HCT116 (cell line): ENCODE measurements at regions not wholly inside any gene's neighbourhood (a gene's known extent, or its start where the extent isn't known, plus 50 kb on each side); places are given as distances from the start of the nearest gene placed in this dataset.

ENCODE experiments used
- CEBPB ChIP-seq: IDR thresholded peaks from 2 replicates; pipeline ENCODE4 v1.6.1; 2012; ENCODE audit warnings: low read depth
- ELF1 ChIP-seq: IDR thresholded peaks from 2 replicates; pipeline ENCODE4 v1.6.1; 2012; ENCODE audit warnings: low read depth, borderline replicate concordance
- EZH2 ChIP-seq: fragments of 200-600 bp; sonication (generic); IDR thresholded peaks from 2 replicates; pipeline ENCODE4 v1.6.1; 2017; ENCODE audit warnings: antibody characterized with exemption, mixed run types
- EZH2phosphoT487 ChIP-seq: fragments of 200-600 bp; IDR thresholded peaks from 2 replicates; pipeline ENCODE4 v1.6.1; 2018; ENCODE audit warnings: antibody characterized with exemption, borderline replicate concordance
- FOSL1 ChIP-seq: IDR thresholded peaks from 2 replicates; pipeline ENCODE4 v1.6.1; 2012; ENCODE audit warnings: low read depth
- MAX ChIP-seq: IDR thresholded peaks from 2 replicates; pipeline ENCODE4 v1.6.1; 2012
- POLR2A ChIP-seq: IDR thresholded peaks from 2 replicates; pipeline ENCODE4 v1.7.0; 2011; ENCODE audit warnings: borderline replicate concordance; ENCODE audit not compliant: insufficient read depth, insufficient read length; ENCODE audit errors: extremely low read depth
- RAD21 ChIP-seq: IDR thresholded peaks from 2 replicates; pipeline ENCODE4 v1.6.1; 2012; ENCODE audit warnings: low read depth, mild to moderate bottlenecking
- REST ChIP-seq: IDR thresholded peaks from 2 replicates; pipeline ENCODE4 v1.6.1; 2012; ENCODE audit warnings: low read depth
- SP1 ChIP-seq: IDR thresholded peaks from 2 replicates; pipeline ENCODE4 v1.6.1; 2012; ENCODE audit warnings: low read depth
- YY1 ChIP-seq: IDR thresholded peaks from 2 replicates; pipeline ENCODE4 v1.6.1; 2011; ENCODE audit warnings: low read length, low read depth, moderate library complexity, mild to moderate bottlenecking; ENCODE audit not compliant: insufficient replicate concordance; ENCODE audit errors: extremely low read depth
- ZNF274 ChIP-seq: fragments of 200-500 bp; sonication (Bioruptor generic); IDR thresholded peaks from 2 replicates; pipeline ENCODE4 v1.6.1; 2014; ENCODE audit warnings: mild to moderate bottlenecking, low read depth, low read length, inconsistent platforms
- TF ChIP-seq, protein P1 (sequence below), 3 experiments: fragments of 200-600 bp in 1 of 3; sonication (generic) in 1 of 3; IDR thresholded peaks in 2 of 3; conservative IDR thresholded peaks in 1 of 3; 2 replicates each; pipeline ENCODE4 v1.5.1; 2012 to 2017; ENCODE audit warnings: low read depth in 2 of 3, low read length in 2 of 3, antibody characterized with exemption in 1 of 3, borderline replicate concordance in 1 of 3, control low read depth in 1 of 3, mild to moderate bottlenecking in 1 of 3, mixed read lengths in 1 of 3, mixed run types in 1 of 3, moderate library complexity in 1 of 3; ENCODE audit not compliant: insufficient read depth in 1 of 3

GRCh38 chr13:39144941-39145533, 106.8 kb downstream of the NHLRC3 start:
- TF ChIP-seq ELF1, result no peak
- TF ChIP-seq POLR2A, result no peak
- TF ChIP-seq, protein P1, sequence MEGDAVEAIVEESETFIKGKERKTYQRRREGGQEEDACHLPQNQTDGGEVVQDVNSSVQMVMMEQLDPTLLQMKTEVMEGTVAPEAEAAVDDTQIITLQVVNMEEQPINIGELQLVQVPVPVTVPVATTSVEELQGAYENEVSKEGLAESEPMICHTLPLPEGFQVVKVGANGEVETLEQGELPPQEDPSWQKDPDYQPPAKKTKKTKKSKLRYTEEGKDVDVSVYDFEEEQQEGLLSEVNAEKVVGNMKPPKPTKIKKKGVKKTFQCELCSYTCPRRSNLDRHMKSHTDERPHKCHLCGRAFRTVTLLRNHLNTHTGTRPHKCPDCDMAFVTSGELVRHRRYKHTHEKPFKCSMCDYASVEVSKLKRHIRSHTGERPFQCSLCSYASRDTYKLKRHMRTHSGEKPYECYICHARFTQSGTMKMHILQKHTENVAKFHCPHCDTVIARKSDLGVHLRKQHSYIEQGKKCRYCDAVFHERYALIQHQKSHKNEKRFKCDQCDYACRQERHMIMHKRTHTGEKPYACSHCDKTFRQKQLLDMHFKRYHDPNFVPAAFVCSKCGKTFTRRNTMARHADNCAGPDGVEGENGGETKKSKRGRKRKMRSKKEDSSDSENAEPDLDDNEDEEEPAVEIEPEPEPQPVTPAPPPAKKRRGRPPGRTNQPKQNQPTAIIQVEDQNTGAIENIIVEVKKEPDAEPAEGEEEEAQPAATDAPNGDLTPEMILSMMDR (IDR thresholded peaks at IDR 0.05 in 2 of 3, conservative IDR thresholded peaks at IDR 0.05 in 1 of 3; ENCODE audit: borderline replicate concordance in 1 of 3, insufficient read depth in 1 of 3, low read depth in 2 of 3, low read length in 2 of 3), result peak; percentile 24 to 73 (median 70); a peak in 5 of 6 replicates
- no peak for TF ChIP-seq YY1
- no peak for TF ChIP-seq FOSL1
- TF ChIP-seq EZH2, result no peak
- TF ChIP-seq CEBPB, result no peak
- no peak for TF ChIP-seq SP1
- TF ChIP-seq REST, result no peak
- no peak for TF ChIP-seq ZNF274
- peak; percentile 52 for TF ChIP-seq RAD21
- TF ChIP-seq EZH2phosphoT487, result no peak
- TF ChIP-seq MAX, result no peak
